ENCODE measurements at regions not wholly inside any gene's neighbourhood (a gene's known extent, or its start where the extent isn't known, plus 50 kb on each side); places are given as distances from the start of the nearest gene placed in this dataset.

GRCh38 chr6:155694419-155694790, 238.8 kb upstream of the NOX3 start:
- TF ChIP-seq POLR2AphosphoS5 (IDR thresholded peaks at IDR 0.05) (no peak), CTCF (IDR thresholded peaks at IDR 0.05) (no peak)

Measured in prostate gland (tissue), 2 donors.